Cortex of kidney (tissue), 1 donor: ENCODE measurements at regions not wholly inside any gene's neighbourhood (a gene's known extent, or its start where the extent isn't known, plus 50 kb on each side); places are given as distances from the start of the nearest gene placed in this dataset.

Experiments used
- DNase-seq: peaks from one replicate; lab custom pipeline; 2025; lab: John Stamatoyannopoulos, UW

- DNase-seq = peak; percentile 6
These were observed 98.0 kb downstream of the INSIG2 start for GRCh38 chr2:118186110-118186857.

- no peak for DNase-seq
These were observed 97.2 kb downstream of the INSIG2 start for GRCh38 chr2:118185210-118186109.

- no peak for DNase-seq
These were observed 95.1 kb downstream of the INSIG2 start for GRCh38 chr2:118183381-118183780.

GRCh38 chr2:118179445-118179844 lies 91.2 kb downstream of the INSIG2 start:
- no peak for DNase-seq

GRCh38 chr2:118177884-118178283 lies 89.6 kb downstream of the INSIG2 start:
- no peak for DNase-seq

GRCh38 chr2:118177318-118177717 lies 89.0 kb downstream of the INSIG2 start:
- DNase-seq = no peak

GRCh38 chr2:118176601-118177000 lies 88.3 kb downstream of the INSIG2 start:
- no peak for DNase-seq

GRCh38 chr2:118171546-118171945 lies 83.3 kb downstream of the INSIG2 start:
- DNase-seq = no peak

GRCh38 chr2:118169359-118170005 lies 81.2 kb downstream of the INSIG2 start:
- DNase-seq = no peak

GRCh38 chr2:118168615-118169014 lies 80.3 kb downstream of the INSIG2 start:
- no peak for DNase-seq

- no peak for DNase-seq
These were observed 78.8 kb downstream of the INSIG2 start for GRCh38 chr2:118167026-118167425.

GRCh38 chr2:118166242-118166641 lies 78.0 kb downstream of the INSIG2 start:
- DNase-seq = no peak

- DNase-seq = no peak
These were observed 77.3 kb downstream of the INSIG2 start for GRCh38 chr2:118165595-118165994.
